ENCODE measurements at regions not wholly inside any gene's neighbourhood (a gene's known extent, or its start where the extent isn't known, plus 50 kb on each side); places are given as distances from the start of the nearest gene placed in this dataset.

DNA sequence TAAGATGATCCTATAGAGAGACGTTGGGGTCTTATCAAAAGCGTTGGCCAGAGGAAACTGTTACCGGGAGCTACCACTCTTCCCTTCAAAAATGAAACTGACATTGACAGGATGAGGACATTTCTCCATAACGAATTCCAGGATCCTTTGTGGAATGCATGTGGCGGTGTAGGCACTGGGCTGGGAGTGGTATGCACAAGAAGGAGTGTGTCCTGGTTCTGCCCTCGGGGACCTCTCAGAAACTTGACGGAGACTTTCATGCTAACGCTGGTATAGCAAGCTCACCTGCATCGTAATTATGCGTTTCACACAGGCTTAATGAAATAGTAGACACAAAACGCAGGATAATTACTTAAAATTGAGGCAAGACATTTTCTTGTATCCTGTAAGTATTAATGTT lies 441.1 kb downstream of the FGF9 start (continued):
- TF ChIP-seq, protein P1, sequence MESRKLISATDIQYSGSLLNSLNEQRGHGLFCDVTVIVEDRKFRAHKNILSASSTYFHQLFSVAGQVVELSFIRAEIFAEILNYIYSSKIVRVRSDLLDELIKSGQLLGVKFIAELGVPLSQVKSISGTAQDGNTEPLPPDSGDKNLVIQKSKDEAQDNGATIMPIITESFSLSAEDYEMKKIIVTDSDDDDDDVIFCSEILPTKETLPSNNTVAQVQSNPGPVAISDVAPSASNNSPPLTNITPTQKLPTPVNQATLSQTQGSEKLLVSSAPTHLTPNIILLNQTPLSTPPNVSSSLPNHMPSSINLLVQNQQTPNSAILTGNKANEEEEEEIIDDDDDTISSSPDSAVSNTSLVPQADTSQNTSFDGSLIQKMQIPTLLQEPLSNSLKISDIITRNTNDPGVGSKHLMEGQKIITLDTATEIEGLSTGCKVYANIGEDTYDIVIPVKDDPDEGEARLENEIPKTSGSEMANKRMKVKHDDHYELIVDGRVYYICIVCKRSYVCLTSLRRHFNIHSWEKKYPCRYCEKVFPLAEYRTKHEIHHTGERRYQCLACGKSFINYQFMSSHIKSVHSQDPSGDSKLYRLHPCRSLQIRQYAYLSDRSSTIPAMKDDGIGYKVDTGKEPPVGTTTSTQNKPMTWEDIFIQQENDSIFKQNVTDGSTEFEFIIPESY (IDR thresholded peaks at IDR 0.05; ENCODE audit: borderline replicate concordance, low read depth) = no peak
- TF ChIP-seq RAD21 (IDR thresholded peaks at IDR 0.05; ENCODE audit: low read length) (no peak), EZH2phosphoT487 (IDR thresholded peaks at IDR 0.05; ENCODE audit: borderline replicate concordance, low read depth) (no peak), RFX5 (IDR thresholded peaks at IDR 0.05; ENCODE audit: low read length) (no peak), CHD2 (IDR thresholded peaks at IDR 0.05; ENCODE audit: low read length, partially characterized antibody) (no peak), RXRA (IDR thresholded peaks at IDR 0.05; ENCODE audit: borderline replicate concordance, low read depth) (no peak)
- TF ChIP-seq, protein P2, sequence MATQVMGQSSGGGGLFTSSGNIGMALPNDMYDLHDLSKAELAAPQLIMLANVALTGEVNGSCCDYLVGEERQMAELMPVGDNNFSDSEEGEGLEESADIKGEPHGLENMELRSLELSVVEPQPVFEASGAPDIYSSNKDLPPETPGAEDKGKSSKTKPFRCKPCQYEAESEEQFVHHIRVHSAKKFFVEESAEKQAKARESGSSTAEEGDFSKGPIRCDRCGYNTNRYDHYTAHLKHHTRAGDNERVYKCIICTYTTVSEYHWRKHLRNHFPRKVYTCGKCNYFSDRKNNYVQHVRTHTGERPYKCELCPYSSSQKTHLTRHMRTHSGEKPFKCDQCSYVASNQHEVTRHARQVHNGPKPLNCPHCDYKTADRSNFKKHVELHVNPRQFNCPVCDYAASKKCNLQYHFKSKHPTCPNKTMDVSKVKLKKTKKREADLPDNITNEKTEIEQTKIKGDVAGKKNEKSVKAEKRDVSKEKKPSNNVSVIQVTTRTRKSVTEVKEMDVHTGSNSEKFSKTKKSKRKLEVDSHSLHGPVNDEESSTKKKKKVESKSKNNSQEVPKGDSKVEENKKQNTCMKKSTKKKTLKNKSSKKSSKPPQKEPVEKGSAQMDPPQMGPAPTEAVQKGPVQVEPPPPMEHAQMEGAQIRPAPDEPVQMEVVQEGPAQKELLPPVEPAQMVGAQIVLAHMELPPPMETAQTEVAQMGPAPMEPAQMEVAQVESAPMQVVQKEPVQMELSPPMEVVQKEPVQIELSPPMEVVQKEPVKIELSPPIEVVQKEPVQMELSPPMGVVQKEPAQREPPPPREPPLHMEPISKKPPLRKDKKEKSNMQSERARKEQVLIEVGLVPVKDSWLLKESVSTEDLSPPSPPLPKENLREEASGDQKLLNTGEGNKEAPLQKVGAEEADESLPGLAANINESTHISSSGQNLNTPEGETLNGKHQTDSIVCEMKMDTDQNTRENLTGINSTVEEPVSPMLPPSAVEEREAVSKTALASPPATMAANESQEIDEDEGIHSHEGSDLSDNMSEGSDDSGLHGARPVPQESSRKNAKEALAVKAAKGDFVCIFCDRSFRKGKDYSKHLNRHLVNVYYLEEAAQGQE (IDR thresholded peaks at IDR 0.05; ENCODE audit: low read depth, low read length) = no peak
- TF ChIP-seq, protein P3, sequence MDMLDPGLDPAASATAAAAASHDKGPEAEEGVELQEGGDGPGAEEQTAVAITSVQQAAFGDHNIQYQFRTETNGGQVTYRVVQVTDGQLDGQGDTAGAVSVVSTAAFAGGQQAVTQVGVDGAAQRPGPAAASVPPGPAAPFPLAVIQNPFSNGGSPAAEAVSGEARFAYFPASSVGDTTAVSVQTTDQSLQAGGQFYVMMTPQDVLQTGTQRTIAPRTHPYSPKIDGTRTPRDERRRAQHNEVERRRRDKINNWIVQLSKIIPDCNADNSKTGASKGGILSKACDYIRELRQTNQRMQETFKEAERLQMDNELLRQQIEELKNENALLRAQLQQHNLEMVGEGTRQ (IDR thresholded peaks at IDR 0.05; ENCODE audit: borderline replicate concordance, low read depth, low read length) = no peak

DNA sequence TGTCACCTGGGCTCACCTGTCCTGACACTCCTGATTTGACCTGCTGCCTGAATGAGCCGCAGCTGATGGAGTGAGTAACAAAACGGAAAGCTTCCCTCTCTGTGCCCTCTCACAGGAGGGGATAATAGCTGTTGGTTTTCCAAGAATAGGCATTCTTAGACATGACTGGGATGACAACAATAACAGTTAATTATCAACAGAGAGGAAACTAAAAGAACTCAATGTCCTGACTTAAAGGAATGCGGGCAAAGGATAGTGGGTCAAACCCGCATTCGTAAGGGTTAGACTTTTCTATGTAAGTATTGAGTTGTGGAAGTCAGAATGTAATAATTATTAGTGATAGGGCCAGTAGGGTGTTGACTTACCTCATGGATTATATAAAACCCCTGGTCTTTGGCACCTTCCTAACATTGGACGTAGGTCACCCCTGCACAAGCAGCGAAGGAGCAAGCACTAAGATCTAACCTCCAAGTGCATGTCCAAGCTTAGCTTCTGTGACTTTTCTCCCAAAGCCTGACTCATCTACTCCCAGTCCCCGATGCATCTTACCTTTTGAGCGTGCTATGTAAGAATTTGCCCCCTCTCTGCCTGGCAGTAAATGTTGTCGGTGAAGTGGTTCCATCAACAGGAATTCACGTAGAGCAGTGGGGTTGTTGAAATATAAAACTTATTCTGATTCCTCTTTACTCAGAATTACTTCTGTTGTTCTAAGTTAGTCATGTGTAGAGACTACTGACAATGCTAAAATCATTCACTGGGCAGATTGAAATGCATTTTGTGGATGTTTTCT lies 442.3 kb downstream of the FGF9 start:
- Histone ChIP-seq H3K27ac (ENCODE audit: low read depth in 2 of 2, low read length in 1 of 2) (no peak overlapping the region), H3K79me2 (ENCODE audit: insufficient read depth) (no peaks in the 10 kb centered on the region), H3K4me3 (ENCODE audit: low read depth in 2 of 2, low read length in 1 of 2) (no peak overlapping the region), H3K4me2 (no peak overlapping the region), H3K9me3 (no peaks in the 10 kb centered on the region), H3K4me1 (ENCODE audit: control insufficient read depth in 1 of 2, insufficient read depth in 2 of 2, low read depth in 1 of 2, low read length in 1 of 2) (no peaks in the 10 kb centered on the region), H3K27me3 (ENCODE audit: insufficient read depth) (no peaks in the 10 kb centered on the region), H2AFZ (ENCODE audit: low read depth) (no peak overlapping the region), H3K9ac (no peak overlapping the region), H4K20me1 (ENCODE audit: insufficient read depth) (no peaks in the 10 kb centered on the region), H3K36me3 (replicated peaks in 1 of 2; ENCODE audit: control insufficient read depth in 1 of 2, insufficient read depth in 2 of 2, low read length in 1 of 2) (no peaks in the 10 kb centered on the region), H3K9me2 (no peaks in the 10 kb centered on the region), H3F3A (replicated peaks; ENCODE audit: insufficient read depth) (no peaks in the 10 kb centered on the region)
- ChIA-PET CTCF (no interaction called here), POLR2A (no interaction called here)
- no peak for DNase-seq
- WGBS (ENCODE audit: low lambda C conversion rate) = 20% methylated on average over 11 of the region's 11 CpGs
- TF ChIP-seq EP300 (IDR thresholded peaks at IDR 0.05; ENCODE audit: borderline replicate concordance in 1 of 2, low read depth in 1 of 2, low read length in 1 of 2) (no peak), JUND (IDR thresholded peaks at IDR 0.05) (no peak), RAD21 (IDR thresholded peaks at IDR 0.05; ENCODE audit: low read length) (no peak), NFIC (IDR thresholded peaks at IDR 0.05; ENCODE audit: borderline replicate concordance) (no peak), MEF2A (IDR thresholded peaks at IDR 0.05; ENCODE audit: borderline replicate concordance, low read depth) (no peak), ELF1 (IDR thresholded peaks at IDR 0.05) (no peak), FOXJ3 (CRISPR knock-in tag; IDR thresholded peaks at IDR 0.05) (no peak), NRF1 (IDR thresholded peaks at IDR 0.05; ENCODE audit: low read depth, low read length) (no peak), GABPA (IDR thresholded peaks at IDR 0.05; ENCODE audit: low read depth) (no peak), FOXM1 (IDR thresholded peaks at IDR 0.05; ENCODE audit: low read depth) (no peak), GATA2 (CRISPR knock-in tag; IDR thresholded peaks at IDR 0.05) (no peak), CHD2 (IDR thresholded peaks at IDR 0.05; ENCODE audit: low read length, partially characterized antibody) (no peak), RCOR1 (IDR thresholded peaks at IDR 0.05; ENCODE audit: low read length) (no peak), MXI1 (IDR thresholded peaks at IDR 0.05; ENCODE audit: low read depth, low read length) (no peak), POLR2AphosphoS5 (IDR thresholded peaks at IDR 0.05; ENCODE audit: low read depth, low read length) (no peak), RXRA (IDR thresholded peaks at IDR 0.05; ENCODE audit: borderline replicate concordance, low read depth) (no peak), EZH2phosphoT487 (IDR thresholded peaks at IDR 0.05; ENCODE audit: borderline replicate concordance, low read depth) (no peak)
- TF ChIP-seq, protein P3 (IDR thresholded peaks at IDR 0.05; ENCODE audit: borderline replicate concordance, low read depth, low read length) = no peak
- TF ChIP-seq, protein P4, sequence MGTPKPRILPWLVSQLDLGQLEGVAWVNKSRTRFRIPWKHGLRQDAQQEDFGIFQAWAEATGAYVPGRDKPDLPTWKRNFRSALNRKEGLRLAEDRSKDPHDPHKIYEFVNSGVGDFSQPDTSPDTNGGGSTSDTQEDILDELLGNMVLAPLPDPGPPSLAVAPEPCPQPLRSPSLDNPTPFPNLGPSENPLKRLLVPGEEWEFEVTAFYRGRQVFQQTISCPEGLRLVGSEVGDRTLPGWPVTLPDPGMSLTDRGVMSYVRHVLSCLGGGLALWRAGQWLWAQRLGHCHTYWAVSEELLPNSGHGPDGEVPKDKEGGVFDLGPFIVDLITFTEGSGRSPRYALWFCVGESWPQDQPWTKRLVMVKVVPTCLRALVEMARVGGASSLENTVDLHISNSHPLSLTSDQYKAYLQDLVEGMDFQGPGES (IDR thresholded peaks at IDR 0.05; ENCODE audit: low read depth, low read length) = no peak

Measured in SK-N-SH (cell line).